Brain microvascular endothelial cell (primary cell): ENCODE measurements at regions not wholly inside any gene's neighbourhood (a gene's known extent, or its start where the extent isn't known, plus 50 kb on each side); places are given as distances from the start of the nearest gene placed in this dataset.

Experiments
- DNase-seq: peaks from one replicate; pipeline ENCODE4 v3.0.0-alpha.2; 2020
- H3K27ac ChIP-seq: fragments of 250-450 bp; sonication (Bioruptor Pico); 2 replicates; pipeline ENCODE4 v1.5.1; 2020; ENCODE audit warnings: mild to moderate bottlenecking, moderate library complexity
- H3K27me3 ChIP-seq: fragments of 250-450 bp; sonication (Bioruptor Pico); replicated peaks from 2 replicates; pipeline ENCODE4 v1.5.1; 2020; ENCODE audit warnings: mild to moderate bottlenecking
- H3K36me3 ChIP-seq: fragments of 250-450 bp; sonication (Bioruptor Pico); replicated peaks from 2 replicates; pipeline ENCODE4 v1.5.1; 2020; ENCODE audit warnings: mild to moderate bottlenecking
- H3K4me3 ChIP-seq: 2 replicates; pipeline ENCODE4 v1.5.1; 2011; ENCODE audit warnings: low read depth, mild to moderate bottlenecking, control low read depth, low read length, moderate library complexity
- CTCF ChIP-seq: IDR thresholded peaks from 2 replicates; pipeline ENCODE4 v1.5.1; 2011; ENCODE audit warnings: low read depth, mild to moderate bottlenecking, moderate library complexity, low read length, control low read depth, inconsistent platforms; ENCODE audit errors: missing control alignments
- in situ Hi-C: cut with HindIII; loops from 2 replicates; pipeline ENCODE4 v1.10.0; 2017; ENCODE audit warnings: low sequenced_read_pairs, low pct_ligation_motif_present

- Histone ChIP-seq H3K27me3 (no peaks in the 10 kb centered on the region), H3K27ac (no peak overlapping the region), H3K4me3 (no peak overlapping the region), H3K36me3 (no peaks in the 10 kb centered on the region)
- no peak for DNase-seq
- in situ Hi-C loops = no loop called here
- no peak for TF ChIP-seq CTCF
These were observed 218.3 kb upstream of the EDNRB start for GRCh38 chr13:78136966-78137365.

- in situ Hi-C loops = no loop called here
These were observed 214.9 kb upstream of the EDNRB start for GRCh38 chr13:78133511-78133910.

GRCh38 chr13:78131811-78132210 lies 213.2 kb upstream of the EDNRB start:
- H3K27me3 ChIP-seq = no peaks in the 10 kb centered on the region
- H3K27ac ChIP-seq = no peak overlapping the region
- no peak for DNase-seq
- in situ Hi-C loops = no loop called here
- TF ChIP-seq CTCF = peak; percentile 56
- H3K36me3 ChIP-seq = no peaks in the 10 kb centered on the region
- no peak overlapping the region for H3K4me3 ChIP-seq

More at GRCh38 chr13:78133511-78133910, 214.9 kb upstream of the EDNRB start:
- DNase-seq = no peak
- no peak overlapping the region for H3K27ac ChIP-seq
- H3K27me3 ChIP-seq = no peaks in the 10 kb centered on the region
- no peaks in the 10 kb centered on the region for H3K36me3 ChIP-seq
- no peak for TF ChIP-seq CTCF
- no peak overlapping the region for H3K4me3 ChIP-seq

GRCh38 chr13:78131346-78131745 lies 212.7 kb upstream of the EDNRB start:
- TF ChIP-seq CTCF = no peak
- H3K4me3 ChIP-seq = no peak overlapping the region
- DNase-seq = no peak
- no peaks in the 10 kb centered on the region for H3K36me3 ChIP-seq
- no peak overlapping the region for H3K27ac ChIP-seq
- H3K27me3 ChIP-seq = no peaks in the 10 kb centered on the region
- in situ Hi-C loops = no loop called here

- no peak overlapping the region for H3K27ac ChIP-seq
- no peak for DNase-seq
- in situ Hi-C loops = no loop called here
- H3K27me3 ChIP-seq = no peaks in the 10 kb centered on the region
- TF ChIP-seq CTCF = no peak
- H3K36me3 ChIP-seq = no peaks in the 10 kb centered on the region
- H3K4me3 ChIP-seq = no peak overlapping the region
These were observed 211.2 kb upstream of the EDNRB start for GRCh38 chr13:78129823-78130222.

- in situ Hi-C loops = no loop called here
- no peak for TF ChIP-seq CTCF
- H3K27ac ChIP-seq = no peak overlapping the region
- H3K36me3 ChIP-seq = no peaks in the 10 kb centered on the region
- no peak overlapping the region for H3K4me3 ChIP-seq
- no peak for DNase-seq
- no peaks in the 10 kb centered on the region for H3K27me3 ChIP-seq
These were observed 210.7 kb upstream of the EDNRB start for GRCh38 chr13:78129359-78129758.
